NCI-H1417 treated with DMSO at 0.1 percent for 48 hours (cell line): ENCODE measurements at regions not wholly inside any gene's neighbourhood (a gene's known extent, or its start where the extent isn't known, plus 50 kb on each side); places are given as distances from the start of the nearest gene placed in this dataset.
"Not testable (repeated sequence)": the region's sequence is repeated elsewhere in the genome, so short reads cannot be mapped to it uniquely, and the experiment has no call there.

Experiments used
- DNase-seq: peaks from one replicate; lab custom pipeline; 2025; lab: John Stamatoyannopoulos, UW

DNA sequence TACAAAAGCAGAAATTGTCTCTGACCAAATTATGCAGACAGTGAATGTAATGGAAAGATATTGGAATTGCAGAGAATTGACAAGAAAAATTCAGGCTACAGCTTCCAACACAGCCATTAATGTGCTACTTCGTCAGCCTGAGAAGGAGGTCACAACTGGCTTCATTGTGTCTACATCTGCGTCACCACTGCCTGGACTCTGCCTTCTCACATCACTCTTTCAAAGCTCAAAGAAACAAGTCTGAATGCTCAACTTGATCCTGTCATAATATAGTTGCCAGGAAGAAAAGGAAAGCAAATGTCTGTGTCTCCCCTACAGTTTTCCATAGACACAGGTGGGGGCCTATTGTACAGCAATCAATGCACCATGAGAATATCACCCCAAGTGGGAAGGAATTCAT is 806.5 kb upstream of the CDH10 start:
- DNase-seq: no peak

GRCh38 chr5:25448646-25449045 is 803.9 kb upstream of the CDH10 start:
- no peak for DNase-seq

DNA sequence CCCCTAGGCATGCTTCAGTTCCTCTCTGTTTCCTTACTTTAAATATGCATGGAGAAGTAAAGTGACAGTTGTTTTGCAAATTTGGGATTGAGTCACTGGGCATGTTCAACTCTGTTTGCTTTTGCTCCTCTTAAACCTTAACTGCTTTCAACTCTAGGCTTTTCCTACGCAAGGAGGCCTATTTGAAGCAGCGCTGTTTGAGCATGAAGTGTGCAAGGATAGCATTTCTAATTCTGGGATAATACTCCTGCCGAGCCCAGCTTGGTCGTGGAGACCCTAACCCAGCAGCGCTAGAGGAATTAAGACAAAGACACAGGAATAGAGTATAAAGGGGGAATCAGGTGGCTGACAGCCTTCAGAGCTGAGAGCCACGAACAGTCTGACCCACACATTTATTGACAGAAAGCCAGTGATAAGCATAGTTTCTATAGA is 803.4 kb upstream of the CDH10 start:
- no peak for DNase-seq

- DNase-seq: not testable (repeated sequence)
Measured at GRCh38 chr5:25446061-25446420, 801.3 kb upstream of the CDH10 start.

DNA sequence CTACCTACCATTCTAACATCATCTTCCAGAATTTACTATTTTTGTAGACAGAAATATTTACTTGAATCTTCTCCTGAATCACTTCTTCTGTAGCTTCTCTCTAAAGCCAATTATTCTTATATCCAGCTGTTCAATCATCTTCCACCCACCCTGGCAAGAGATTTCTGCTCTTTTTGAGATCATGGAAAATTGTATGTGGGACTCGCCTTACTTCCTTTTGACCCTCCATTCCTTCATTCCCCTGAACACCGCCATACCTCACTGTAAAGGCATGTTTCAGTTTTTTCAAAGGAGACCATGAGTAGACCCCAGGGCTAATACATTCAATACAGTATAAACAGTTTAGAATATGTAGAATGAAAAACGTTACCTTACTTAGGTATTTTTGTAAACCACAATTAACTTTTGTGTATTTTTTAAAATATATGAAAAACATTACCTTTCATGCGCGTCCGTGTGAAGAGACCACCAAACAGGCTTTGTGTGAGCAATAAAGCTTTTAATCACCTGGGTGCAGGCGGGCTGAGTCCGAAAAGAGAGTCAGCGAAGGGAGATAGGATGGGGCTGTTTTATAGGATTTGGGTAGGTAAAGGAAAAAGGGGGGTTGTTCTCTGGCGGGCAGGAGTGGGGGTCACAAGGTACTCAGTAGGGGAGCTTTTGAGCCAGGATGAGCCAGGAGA is 800.7 kb upstream of the CDH10 start:
- DNase-seq: not testable (repeated sequence)

- DNase-seq: no peak
Measured at GRCh38 chr5:25444697-25445096, 799.9 kb upstream of the CDH10 start.

DNA sequence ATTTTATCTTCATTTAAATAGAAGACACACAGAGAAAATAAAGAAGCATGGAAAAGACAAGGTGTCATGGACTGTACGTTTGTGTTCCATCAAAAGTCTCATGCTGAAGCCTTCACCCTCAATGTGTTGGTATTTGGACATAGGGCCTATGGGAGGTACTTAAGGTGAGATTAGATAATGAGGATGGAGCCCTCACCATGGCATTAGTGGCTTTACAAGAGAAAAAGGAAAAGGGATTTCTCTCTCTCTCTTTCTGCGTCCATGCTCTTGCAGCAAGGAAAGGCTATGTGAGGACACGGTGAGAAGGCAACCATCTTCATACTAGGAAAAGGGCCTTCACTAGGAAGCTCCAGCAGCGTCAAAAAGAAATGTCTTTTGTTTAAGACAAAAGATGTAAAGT is 797.0 kb upstream of the CDH10 start:
- DNase-seq: no peak

DNA sequence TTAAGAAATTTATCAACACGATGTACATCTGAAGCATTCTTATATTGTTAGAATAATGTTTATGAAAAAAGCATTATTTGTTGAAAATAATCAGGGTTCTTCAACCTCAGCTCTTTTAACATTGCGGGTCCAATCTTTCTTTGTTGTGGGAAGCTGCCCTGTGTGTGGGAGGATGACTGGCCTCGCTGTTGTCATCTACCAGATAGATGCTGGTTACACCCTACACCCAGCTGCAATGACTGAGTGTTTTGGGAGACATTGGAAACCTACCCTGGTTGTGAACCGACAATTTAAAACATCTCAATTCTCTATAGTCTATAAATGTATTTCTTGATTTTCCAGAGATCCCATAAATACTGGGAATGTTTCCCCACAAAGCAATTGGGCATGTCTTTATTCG is 794.2 kb upstream of the CDH10 start:
- DNase-seq: no peak

DNA sequence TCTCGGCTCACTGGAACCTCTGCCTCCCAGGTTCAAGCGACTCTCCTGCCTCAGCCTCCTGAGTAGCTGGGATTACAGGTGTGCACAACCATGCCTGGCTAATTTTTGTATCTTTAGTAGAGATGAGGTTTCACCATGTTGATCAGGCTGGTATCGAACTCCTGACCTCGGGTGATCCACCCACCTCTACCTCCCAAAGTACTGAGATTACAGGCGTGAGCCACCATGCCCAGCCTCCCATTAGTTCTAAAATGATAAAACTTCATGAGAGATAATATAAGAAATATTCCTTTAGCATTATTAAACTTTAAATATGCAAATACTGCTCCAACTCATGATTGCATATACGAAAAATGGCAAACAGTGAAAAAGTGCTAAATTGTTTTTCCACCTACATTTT is 793.6 kb upstream of the CDH10 start:
- DNase-seq: not testable (repeated sequence)

DNA sequence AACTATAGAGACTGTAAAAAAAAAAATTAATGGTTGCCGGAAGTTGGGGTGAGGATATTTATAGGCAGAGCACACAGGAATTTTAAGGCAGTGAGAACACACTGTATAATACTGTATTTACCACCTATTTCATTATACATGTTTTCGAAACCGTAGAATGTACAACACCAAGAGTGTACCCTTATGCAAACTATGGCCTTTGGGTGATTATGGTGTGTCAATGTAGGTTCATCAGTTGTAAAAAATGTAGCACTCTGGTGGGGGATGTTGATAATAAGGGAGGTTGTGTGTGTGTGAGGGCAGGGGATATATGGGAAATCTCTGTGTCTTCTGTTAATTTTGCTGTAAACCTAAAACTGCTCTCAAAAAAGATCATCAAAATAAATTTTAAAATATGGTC is 791.7 kb upstream of the CDH10 start:
- DNase-seq: no peak

DNA sequence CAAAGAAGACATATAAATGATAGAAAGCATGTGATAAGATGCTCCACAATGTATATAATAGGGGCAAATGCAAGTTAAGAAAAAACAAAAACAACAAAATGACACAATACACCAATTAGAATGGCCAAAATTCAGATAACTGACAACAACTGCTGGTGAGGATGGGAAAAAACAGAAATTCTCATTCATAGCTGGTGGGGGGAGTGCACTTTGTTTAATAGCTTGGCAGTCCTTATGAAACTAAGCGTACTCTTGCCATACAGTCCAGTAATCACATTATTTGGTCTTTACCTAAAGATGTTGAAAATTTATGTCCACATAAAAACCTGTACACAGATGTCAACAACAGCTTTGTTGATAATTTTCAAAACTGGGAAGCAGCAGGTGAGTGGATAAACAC is 791.1 kb upstream of the CDH10 start:
- DNase-seq: no peak

DNA sequence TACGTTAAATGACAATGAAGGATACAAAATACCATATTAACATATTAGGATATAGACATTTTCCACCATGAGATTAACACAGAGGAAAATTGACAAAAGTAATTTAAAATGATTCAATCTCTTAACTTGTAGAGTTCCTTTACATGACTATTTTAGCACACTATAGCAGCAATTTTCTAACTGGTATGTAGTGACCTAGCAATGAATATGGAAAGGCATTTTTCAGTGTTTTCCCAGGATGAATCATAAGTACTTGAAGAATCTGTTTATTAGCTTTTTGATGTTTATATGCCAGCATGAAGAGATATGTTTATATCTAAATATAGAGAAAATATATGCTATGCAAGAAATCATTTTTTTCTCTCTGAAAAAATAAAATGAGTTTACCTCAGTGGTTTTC is 782.5 kb upstream of the CDH10 start:
- DNase-seq: no peak

DNA sequence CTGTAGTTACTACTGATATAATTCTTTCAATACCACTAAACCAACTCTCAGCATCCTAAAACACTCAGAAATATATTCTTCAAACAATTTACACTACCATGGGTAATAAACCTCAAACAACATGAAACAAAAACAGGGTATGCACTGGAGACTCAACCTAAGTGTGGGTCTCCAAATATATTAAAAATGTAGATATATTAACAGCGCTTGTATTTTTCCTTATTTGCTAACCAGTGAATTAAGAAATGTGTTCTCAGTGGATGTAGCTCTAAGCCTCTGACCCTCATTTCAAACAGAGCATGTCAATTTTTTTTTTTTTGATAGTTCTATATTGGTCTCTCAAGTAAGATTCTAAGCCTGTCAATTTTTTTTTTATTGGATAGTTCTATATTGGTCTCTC is 778.5 kb upstream of the CDH10 start:
- DNase-seq: no peak

- no peak for DNase-seq
Measured at GRCh38 chr5:25419684-25420083, 774.9 kb upstream of the CDH10 start.

DNA sequence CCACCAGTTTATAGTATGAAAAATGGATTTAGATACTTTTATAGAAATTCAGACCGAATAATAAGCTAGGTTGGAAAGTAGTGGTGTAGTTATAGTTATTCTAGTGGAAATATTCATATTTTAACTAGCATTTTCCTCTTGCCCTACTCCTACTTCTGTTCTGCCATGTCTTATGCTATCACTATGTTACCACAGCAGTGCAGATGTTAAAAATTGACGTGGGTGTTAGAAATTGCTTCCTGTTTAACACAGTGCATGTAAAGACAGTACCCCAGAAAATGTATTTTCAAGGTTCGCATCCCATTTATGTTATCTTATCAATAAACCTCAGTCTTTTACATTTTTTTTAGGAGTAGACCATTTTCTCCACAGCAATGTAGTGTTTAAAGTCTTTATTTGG is 774.2 kb upstream of the CDH10 start:
- DNase-seq: no peak

DNA sequence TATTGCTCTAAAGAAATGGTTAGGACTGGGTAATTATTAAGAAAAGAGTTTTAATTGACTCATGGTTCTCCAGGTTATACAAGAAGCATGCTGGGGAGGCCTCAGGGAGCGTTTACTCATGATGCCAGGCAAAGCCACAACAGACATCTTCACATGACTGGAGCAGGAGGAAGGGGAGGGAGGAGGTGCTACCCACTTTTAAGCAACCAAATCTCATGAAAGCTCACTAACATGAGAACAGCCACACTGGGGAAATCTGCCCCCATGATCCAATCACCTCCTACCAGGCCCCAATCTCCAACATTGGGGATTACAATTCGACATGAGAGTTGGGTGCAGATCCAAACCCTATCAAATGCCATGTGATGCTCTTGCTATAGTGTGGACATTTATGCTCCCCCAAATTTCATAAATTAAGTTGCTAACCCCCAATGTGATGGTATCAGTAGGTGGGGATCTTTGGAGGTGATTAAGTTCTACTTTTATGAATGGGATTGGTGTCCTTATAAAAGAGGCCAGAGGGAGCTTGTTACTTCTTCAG is 773.6 kb upstream of the CDH10 start:
- DNase-seq: no peak

DNA sequence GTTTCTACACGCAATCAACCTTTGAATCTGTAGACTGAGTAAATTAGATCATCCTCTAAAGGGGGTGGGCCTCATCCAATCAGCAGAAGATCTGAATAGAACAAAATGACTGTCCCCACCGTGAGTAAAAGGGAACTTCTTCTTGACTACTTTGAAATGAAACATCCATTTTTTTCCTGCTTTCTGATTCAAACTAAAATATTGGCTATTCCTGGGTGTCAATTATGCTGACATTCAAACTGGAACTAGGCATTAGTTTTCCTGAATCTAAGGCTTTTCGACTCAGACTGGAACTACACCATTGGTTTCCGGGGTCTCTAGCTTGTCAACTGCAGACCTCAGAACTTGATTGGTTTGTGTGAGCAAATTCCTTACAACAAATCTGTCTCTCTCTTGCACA is 772.2 kb upstream of the CDH10 start:
- DNase-seq: no peak

DNA sequence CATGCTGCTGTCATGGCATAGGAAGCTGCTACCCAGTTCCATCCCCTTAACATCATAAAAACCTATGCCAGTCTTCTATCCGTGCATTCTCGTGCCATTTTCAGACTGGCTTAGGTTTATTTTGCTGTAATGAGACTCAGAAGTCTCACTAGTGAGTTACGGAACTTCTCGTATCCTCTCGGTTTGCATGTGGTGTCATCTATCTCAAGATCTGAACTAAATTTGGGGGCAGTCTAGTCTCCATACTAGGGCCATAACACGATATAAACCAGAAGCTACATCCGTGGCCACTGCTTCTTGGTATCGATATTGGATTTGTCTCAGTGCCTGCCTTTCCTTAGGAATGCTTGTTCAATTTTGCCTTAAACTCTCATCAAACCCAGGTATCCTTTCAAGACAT is 771.2 kb upstream of the CDH10 start:
- no peak for DNase-seq

GRCh38 chr5:25414742-25415141 is 770.0 kb upstream of the CDH10 start:
- no peak for DNase-seq

GRCh38 chr5:25412116-25412661 is 767.4 kb upstream of the CDH10 start:
- DNase-seq: no peak

DNA sequence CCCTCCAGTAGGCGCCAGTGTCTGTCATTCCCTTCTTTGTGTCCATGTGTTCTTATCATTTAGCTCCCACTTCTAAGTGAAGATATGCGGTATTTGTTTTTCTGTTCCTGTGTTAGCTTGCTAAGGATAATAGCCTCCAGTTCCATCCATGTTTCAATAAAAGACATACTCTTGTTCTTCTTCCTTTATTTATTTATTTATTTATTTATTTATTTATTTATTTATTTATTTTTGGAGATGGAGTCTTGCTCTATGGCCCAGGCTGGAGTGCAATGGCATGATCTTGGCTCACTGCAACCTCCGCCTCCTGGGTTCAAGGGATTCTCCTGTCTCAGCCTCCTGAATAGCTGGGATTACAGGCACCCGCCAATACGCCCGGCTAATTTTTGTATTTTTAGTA is 762.6 kb upstream of the CDH10 start:
- DNase-seq: not testable (repeated sequence)

GRCh38 chr5:25405850-25406249 is 761.1 kb upstream of the CDH10 start:
- DNase-seq: no peak

DNA sequence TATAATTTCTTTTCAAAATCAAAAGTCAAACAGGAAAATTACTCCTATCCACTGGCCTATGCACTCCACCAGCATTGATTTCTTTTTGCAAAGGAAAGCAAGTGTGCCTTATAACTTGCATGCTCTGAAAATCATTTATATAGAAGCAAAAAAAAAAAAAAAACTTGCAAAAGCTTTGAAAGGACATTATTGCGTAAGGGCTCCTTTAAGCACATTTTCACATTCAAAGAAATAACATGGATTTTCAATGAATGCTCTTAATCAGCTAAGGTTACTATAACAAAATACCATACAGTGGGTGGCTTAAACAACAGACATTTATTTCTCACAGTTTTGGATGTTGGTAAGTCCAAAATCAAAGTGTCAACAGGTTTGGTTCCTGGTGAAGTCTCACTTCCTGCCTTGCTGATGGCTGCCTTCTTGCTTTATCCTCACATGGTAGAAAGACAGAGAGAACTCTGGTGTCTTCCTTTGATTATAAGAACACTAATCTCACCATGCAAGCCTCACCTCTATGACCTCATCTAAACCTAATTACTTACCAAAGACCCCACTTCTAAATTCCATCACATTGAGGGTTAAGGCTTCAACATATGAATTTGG is 755.2 kb upstream of the CDH10 start:
- DNase-seq: no peak

DNA sequence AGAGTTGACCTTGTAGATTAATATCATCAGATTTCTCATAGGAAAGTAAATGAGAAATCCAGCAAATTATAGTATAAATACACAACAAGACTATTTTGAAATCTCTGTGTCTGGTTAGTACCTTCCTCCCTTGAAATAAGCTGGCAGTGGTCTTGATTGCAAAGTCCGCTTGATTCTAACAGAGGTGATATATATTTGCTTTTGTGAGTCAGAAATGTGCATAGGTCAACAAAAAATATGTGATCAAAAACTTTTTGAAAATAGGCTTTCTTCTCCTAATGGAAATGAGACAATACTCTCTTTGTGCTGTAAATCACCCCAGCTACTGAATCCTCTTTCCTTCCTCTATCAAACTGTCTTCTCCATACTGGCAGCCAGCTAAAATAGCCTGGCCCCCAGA is 749.2 kb upstream of the CDH10 start:
- no peak for DNase-seq
